PC-9 (cell line): ENCODE measurements at regions not wholly inside any gene's neighbourhood (a gene's known extent, or its start where the extent isn't known, plus 50 kb on each side); places are given as distances from the start of the nearest gene placed in this dataset.

ENCODE experiments used
- BruUV-seq: library from RNA; stranded (reverse); fragments of 400-500 nt; replicated peaks from 2 replicates; lab custom pipeline; 2021; lab: Mats Ljungman, UMichigan
- CTCF ChIA-PET: fragments of 300-600 bp; sonication (Branson Sonifier 250); formaldehyde crosslinking; loops from one replicate; lab custom pipeline; 2022; ENCODE audit warnings: antibody characterized with exemption; lab: Charles Lee
- POLR2A ChIA-PET: fragments of 300-600 bp; sonication (Branson Sonifier 250); formaldehyde crosslinking; loops from one replicate; lab custom pipeline; 2022; ENCODE audit warnings: antibody characterized with exemption; ENCODE audit not compliant: unreplicated experiment; lab: Charles Lee
- DNase-seq, 2 experiments: peaks; one replicate each; pipeline versions ENCODE4 v3.0.0 to v3.0.0-alpha.2; 2015 to 2022; ENCODE audit warnings: mixed read lengths in 1 of 2
- H2AFZ ChIP-seq: fragments of 200-600 bp; sonication (generic); 2 replicates; pipeline ENCODE4 v1.8.1; 2017; ENCODE audit warnings: antibody characterized with exemption
- H3F3A ChIP-seq: fragments of 200-600 bp; sonication (generic); 2 replicates; pipeline ENCODE4 v1.8.1; 2017; ENCODE audit warnings: antibody characterized with exemption, mild to moderate bottlenecking, low read depth; ENCODE audit not compliant: insufficient read depth
- H3K27ac ChIP-seq: fragments of 200-600 bp; sonication (generic); 2 replicates; pipeline ENCODE4 v1.6.1; 2016; ENCODE audit warnings: mixed run types
- H3K27me3 ChIP-seq: fragments of 200-600 bp; sonication (generic); 2 replicates; pipeline ENCODE4 v1.6.1; 2016; ENCODE audit warnings: low read depth, mixed run types; ENCODE audit not compliant: insufficient read depth
- H3K36me3 ChIP-seq: fragments of 200-600 bp; sonication (generic); 2 replicates; pipeline ENCODE4 v1.6.1; 2016; ENCODE audit warnings: low read depth, mixed run types
- H3K4me1 ChIP-seq: fragments of 200-600 bp; sonication (generic); replicated peaks from 2 replicates; pipeline ENCODE4 v1.6.1; 2016; ENCODE audit warnings: mixed run types; ENCODE audit not compliant: insufficient read depth
- H3K4me2 ChIP-seq: fragments of 200-600 bp; sonication (generic); 2 replicates; pipeline ENCODE4 v1.6.1; 2017; ENCODE audit warnings: mixed run types
- H3K4me3 ChIP-seq: fragments of 200-600 bp; sonication (generic); 2 replicates; pipeline ENCODE4 v1.6.1; 2016; ENCODE audit warnings: mixed run types
- H3K79me2 ChIP-seq: fragments of 200-600 bp; sonication (generic); 2 replicates; pipeline ENCODE4 v1.6.1; 2017; ENCODE audit warnings: low read depth, mixed run types
- H3K9me2 ChIP-seq: fragments of 200-600 bp; sonication (generic); 2 replicates; pipeline ENCODE4 v1.8.1; 2017; ENCODE audit warnings: mild to moderate bottlenecking; ENCODE audit not compliant: insufficient read depth
- H3K9me3 ChIP-seq: fragments of 200-600 bp; sonication (generic); 2 replicates; pipeline ENCODE4 v1.8.1; 2016; ENCODE audit warnings: low read depth; ENCODE audit not compliant: insufficient read depth
- H4K20me1 ChIP-seq: fragments of 200-600 bp; sonication (generic); 2 replicates; pipeline ENCODE4 v1.8.1; 2017; ENCODE audit not compliant: insufficient read depth
- CTCF ChIP-seq: fragments of 200-600 bp; sonication (generic); conservative IDR thresholded peaks from 2 replicates; pipeline ENCODE4 v1.6.1; 2017; ENCODE audit warnings: mixed run types, antibody characterized with exemption, mild to moderate bottlenecking, moderate library complexity
- EZH2 ChIP-seq: fragments of 200-600 bp; sonication (generic); IDR thresholded peaks from 2 replicates; pipeline ENCODE4 v1.8.0; 2017; ENCODE audit warnings: antibody characterized with exemption, low read depth
- intact Hi-C: fragments of 100-400 bp; cut with micrococcal nuclease; formaldehyde crosslinking; loops from one replicate; pipeline ENCODE4 v1.10.0; 2022; ENCODE audit not compliant: unreplicated experiment

- H3K36me3 ChIP-seq: no peaks in the 10 kb centered on the region
- H3K4me1 ChIP-seq: peaks cover 13% of the 10 kb centered on the region
- BruUV-seq: no TSS peak
- no peak overlapping the region for H3K4me2 ChIP-seq
- H3K27ac ChIP-seq: no peak overlapping the region
- H2AFZ ChIP-seq: no peak overlapping the region
- H3K79me2 ChIP-seq: no peaks in the 10 kb centered on the region
- no peak for DNase-seq
- H3K4me3 ChIP-seq: no peak overlapping the region
- ChIA-PET POLR2A (no interaction called here), CTCF (no interaction called here)
- H3K27me3 ChIP-seq: no peaks in the 10 kb centered on the region
- no peak for TF ChIP-seq CTCF
- TF ChIP-seq EZH2: no peak
- H4K20me1 ChIP-seq: no peaks in the 10 kb centered on the region
- H3K9me3 ChIP-seq: no peaks in the 10 kb centered on the region
- no peaks in the 10 kb centered on the region for H3K9me2 ChIP-seq
- H3F3A ChIP-seq: no peaks in the 10 kb centered on the region
- intact Hi-C loops: no loop called here
Measured at GRCh38 chr12:25645427-25645826, 92.3 kb upstream of the LMNTD1 start.

- no peak overlapping the region for H2AFZ ChIP-seq
- no peak for DNase-seq
- intact Hi-C loops: no loop called here
- 0 out of 2 replicates have a peak, but pooled peaks cover 3% of the 10 kb centered on the region for H3F3A ChIP-seq
- H3K4me1 ChIP-seq: peaks cover 33% of the 10 kb centered on the region
- no peaks in the 10 kb centered on the region for H3K79me2 ChIP-seq
- H3K27me3 ChIP-seq: no peaks in the 10 kb centered on the region
- H3K4me3 ChIP-seq: no peak overlapping the region
- BruUV-seq: no TSS peak
- TF ChIP-seq EZH2 (no peak), CTCF (no peak)
- H4K20me1 ChIP-seq: no peaks in the 10 kb centered on the region
- H3K36me3 ChIP-seq: no peaks in the 10 kb centered on the region
- POLR2A ChIA-PET: no interaction called here
- no peak overlapping the region for H3K27ac ChIP-seq
- H3K9me3 ChIP-seq: no peaks in the 10 kb centered on the region
- CTCF ChIA-PET: no interaction called here
- no peak overlapping the region for H3K4me2 ChIP-seq
- H3K9me2 ChIP-seq: no peaks in the 10 kb centered on the region
Measured at GRCh38 chr12:25651931-25652330, 98.8 kb upstream of the LMNTD1 start.

- POLR2A ChIA-PET: no interaction called here
- no peak overlapping the region for H2AFZ ChIP-seq
- H4K20me1 ChIP-seq: no peaks in the 10 kb centered on the region
- CTCF ChIA-PET: no interaction called here
- H3K4me1 ChIP-seq: peaks cover 33% of the 10 kb centered on the region
- H3K36me3 ChIP-seq: no peaks in the 10 kb centered on the region
- no TSS peak for BruUV-seq
- no peaks in the 10 kb centered on the region for H3K79me2 ChIP-seq
- H3K4me3 ChIP-seq: no peak overlapping the region
- no peak for DNase-seq
- H3K4me2 ChIP-seq: no peak overlapping the region
- intact Hi-C loops: no loop called here
- TF ChIP-seq CTCF (no peak), EZH2 (no peak)
- H3F3A ChIP-seq: 0 out of 2 replicates have a peak, but pooled peaks cover 3% of the 10 kb centered on the region
- no peaks in the 10 kb centered on the region for H3K9me2 ChIP-seq
- H3K9me3 ChIP-seq: no peaks in the 10 kb centered on the region
- no peak overlapping the region for H3K27ac ChIP-seq
- H3K27me3 ChIP-seq: no peaks in the 10 kb centered on the region
Measured at GRCh38 chr12:25652371-25652770, 99.3 kb upstream of the LMNTD1 start.
